ENCODE measurements at regions not wholly inside any gene's neighbourhood (a gene's known extent, or its start where the extent isn't known, plus 50 kb on each side); places are given as distances from the start of the nearest gene placed in this dataset.

GRCh38 chr16:76724181-76724580, 447.0 kb downstream of the CNTNAP4 start:
- TF ChIP-seq TAF1 (IDR thresholded peaks at IDR 0.05; ENCODE audit: borderline replicate concordance, low read depth, low read length) (no peak), POLR2A (IDR thresholded peaks at IDR 0.05; ENCODE audit: low read depth, low read length) (no peak), POLR2AphosphoS5 (IDR thresholded peaks at IDR 0.05; ENCODE audit: low read depth, low read length) (no peak)
